ENCODE measurements at regions not wholly inside any gene's neighbourhood (a gene's known extent, or its start where the extent isn't known, plus 50 kb on each side); places are given as distances from the start of the nearest gene placed in this dataset.
A peak's percentile ranks its signal among the peaks of the same experiment; 100 is the strongest.

GRCh38 chr3:107892955-107893624 is 197.7 kb downstream of the CD47 start:
- no peak overlapping the region for H3K4me3 ChIP-seq (ENCODE audit: low read depth, low read length)
- TF ChIP-seq MYC (IDR thresholded peaks at IDR 0.05; ENCODE audit: low read depth, low read length) (no peak), POLR2A (IDR thresholded peaks at IDR 0.05; ENCODE audit: extremely low read depth, insufficient read length) (no peak)
- TF ChIP-seq, protein P1, sequence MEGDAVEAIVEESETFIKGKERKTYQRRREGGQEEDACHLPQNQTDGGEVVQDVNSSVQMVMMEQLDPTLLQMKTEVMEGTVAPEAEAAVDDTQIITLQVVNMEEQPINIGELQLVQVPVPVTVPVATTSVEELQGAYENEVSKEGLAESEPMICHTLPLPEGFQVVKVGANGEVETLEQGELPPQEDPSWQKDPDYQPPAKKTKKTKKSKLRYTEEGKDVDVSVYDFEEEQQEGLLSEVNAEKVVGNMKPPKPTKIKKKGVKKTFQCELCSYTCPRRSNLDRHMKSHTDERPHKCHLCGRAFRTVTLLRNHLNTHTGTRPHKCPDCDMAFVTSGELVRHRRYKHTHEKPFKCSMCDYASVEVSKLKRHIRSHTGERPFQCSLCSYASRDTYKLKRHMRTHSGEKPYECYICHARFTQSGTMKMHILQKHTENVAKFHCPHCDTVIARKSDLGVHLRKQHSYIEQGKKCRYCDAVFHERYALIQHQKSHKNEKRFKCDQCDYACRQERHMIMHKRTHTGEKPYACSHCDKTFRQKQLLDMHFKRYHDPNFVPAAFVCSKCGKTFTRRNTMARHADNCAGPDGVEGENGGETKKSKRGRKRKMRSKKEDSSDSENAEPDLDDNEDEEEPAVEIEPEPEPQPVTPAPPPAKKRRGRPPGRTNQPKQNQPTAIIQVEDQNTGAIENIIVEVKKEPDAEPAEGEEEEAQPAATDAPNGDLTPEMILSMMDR (IDR thresholded peaks at IDR 0.05; ENCODE audit: low read depth, low read length), result no peak
- TF ChIP-seq, protein P2, sequence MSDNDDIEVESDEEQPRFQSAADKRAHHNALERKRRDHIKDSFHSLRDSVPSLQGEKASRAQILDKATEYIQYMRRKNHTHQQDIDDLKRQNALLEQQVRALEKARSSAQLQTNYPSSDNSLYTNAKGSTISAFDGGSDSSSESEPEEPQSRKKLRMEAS (IDR thresholded peaks at IDR 0.05; ENCODE audit: low read depth, low read length), result no peak
- DNase-seq (ENCODE audit: low read depth), result no peak

DNA sequence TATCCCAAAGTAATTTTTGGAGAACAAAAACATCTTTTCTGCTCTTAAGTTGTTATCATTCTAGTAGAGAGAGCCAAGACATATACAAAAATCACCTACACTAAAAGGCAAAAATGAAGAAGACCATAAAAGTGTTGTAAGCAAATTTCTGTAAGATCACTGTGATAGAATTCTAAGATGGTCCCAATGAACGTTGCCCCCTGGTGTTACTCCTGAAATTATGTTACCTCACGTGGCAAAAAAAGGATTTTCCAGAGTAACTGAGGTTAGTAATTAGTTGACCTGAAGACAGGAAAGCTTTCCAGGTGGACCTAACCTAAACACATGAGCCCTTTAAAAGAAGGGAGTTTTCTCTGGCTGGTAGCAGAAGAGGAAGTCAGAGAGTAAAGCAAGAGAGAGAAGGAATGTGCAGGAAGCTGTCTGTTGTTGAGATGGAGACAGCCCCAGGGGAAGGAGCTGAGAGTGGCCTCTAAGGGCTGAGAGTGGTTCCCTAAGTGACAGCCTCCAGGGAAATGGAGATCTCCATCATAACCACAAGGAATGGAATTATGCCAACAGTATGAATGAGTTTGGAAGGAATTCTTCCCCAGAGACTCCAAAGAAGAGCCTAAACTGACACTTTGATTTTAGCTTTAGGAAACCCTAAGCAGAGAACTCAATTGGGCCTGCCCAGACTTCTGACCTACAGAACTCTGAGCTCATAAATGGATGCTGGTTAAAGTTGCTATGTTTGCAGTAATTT is 205.9 kb downstream of the CD47 start:
- no peak overlapping the region for H3K4me3 ChIP-seq (ENCODE audit: low read depth, low read length)
- TF ChIP-seq, protein P1 (IDR thresholded peaks at IDR 0.05; ENCODE audit: low read depth, low read length), result no peak
- TF ChIP-seq POLR2A (IDR thresholded peaks at IDR 0.05; ENCODE audit: extremely low read depth, insufficient read length) (no peak), MYC (IDR thresholded peaks at IDR 0.05; ENCODE audit: low read depth, low read length) (no peak)
- TF ChIP-seq, protein P2 (IDR thresholded peaks at IDR 0.05; ENCODE audit: low read depth, low read length), result no peak
- peak; percentile 5 for DNase-seq (ENCODE audit: low read depth)

DNA sequence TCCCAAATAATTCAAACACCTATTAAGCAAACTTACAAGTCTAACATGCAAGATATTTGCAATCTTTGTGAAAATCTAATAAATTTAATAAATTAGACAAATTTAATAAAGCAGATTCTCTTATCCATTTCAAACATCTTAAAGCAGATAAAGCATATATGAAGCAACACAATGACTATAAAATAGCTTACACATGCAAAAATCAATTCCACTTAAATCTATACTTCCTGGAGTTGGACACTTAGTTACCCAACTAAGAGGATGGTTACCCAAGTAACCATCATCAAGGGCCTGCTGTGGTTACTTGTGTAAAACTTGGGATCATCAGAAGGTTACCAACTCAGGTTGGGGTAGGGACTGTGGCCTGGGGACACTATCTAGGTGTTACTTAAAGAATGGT is 206.8 kb downstream of the CD47 start:
- H3K4me3 ChIP-seq (ENCODE audit: low read depth, low read length), result no peak overlapping the region
- no peak for DNase-seq (ENCODE audit: low read depth)
- TF ChIP-seq POLR2A (IDR thresholded peaks at IDR 0.05; ENCODE audit: extremely low read depth, insufficient read length), result no peak
- TF ChIP-seq, protein P1 (IDR thresholded peaks at IDR 0.05; ENCODE audit: low read depth, low read length), result no peak
- no peak for TF ChIP-seq MYC (IDR thresholded peaks at IDR 0.05; ENCODE audit: low read depth, low read length)
- TF ChIP-seq, protein P2 (IDR thresholded peaks at IDR 0.05; ENCODE audit: low read depth, low read length), result no peak

GRCh38 chr3:107882881-107883280 is 207.9 kb downstream of the CD47 start:
- TF ChIP-seq POLR2A (IDR thresholded peaks at IDR 0.05; ENCODE audit: extremely low read depth, insufficient read length), result no peak
- TF ChIP-seq, protein P2 (IDR thresholded peaks at IDR 0.05; ENCODE audit: low read depth, low read length), result no peak
- TF ChIP-seq, protein P1 (IDR thresholded peaks at IDR 0.05; ENCODE audit: low read depth, low read length), result no peak
- no peak for TF ChIP-seq MYC (IDR thresholded peaks at IDR 0.05; ENCODE audit: low read depth, low read length)
- no peak for DNase-seq (ENCODE audit: low read depth)
- no peak overlapping the region for H3K4me3 ChIP-seq (ENCODE audit: low read depth, low read length)

- TF ChIP-seq, protein P2 (IDR thresholded peaks at IDR 0.05; ENCODE audit: low read depth, low read length), result no peak
- no peak for TF ChIP-seq POLR2A (IDR thresholded peaks at IDR 0.05; ENCODE audit: extremely low read depth, insufficient read length)
- TF ChIP-seq, protein P1 (IDR thresholded peaks at IDR 0.05; ENCODE audit: low read depth, low read length), result no peak
- no peak for TF ChIP-seq MYC (IDR thresholded peaks at IDR 0.05; ENCODE audit: low read depth, low read length)
- no peak overlapping the region for H3K4me3 ChIP-seq (ENCODE audit: low read depth, low read length)
- no peak for DNase-seq (ENCODE audit: low read depth)
These were observed 208.6 kb downstream of the CD47 start for GRCh38 chr3:107882261-107882660.
